ENCODE measurements at regions not wholly inside any gene's neighbourhood (a gene's known extent, or its start where the extent isn't known, plus 50 kb on each side); places are given as distances from the start of the nearest gene placed in this dataset.

GRCh38 chr16:59941594-59941993 is 1207.5 kb upstream of the GOT2 start:
- intact Hi-C loops (cut with micrococcal nuclease) = no loop called here
- Mint-ChIP-seq H3K27ac (ENCODE audit: low read depth, unreplicated experiment) (no peak overlapping the region), H3K4me3 (ENCODE audit: unreplicated experiment) (no peak overlapping the region), H3K4me1 (ENCODE audit: insufficient read depth, unreplicated experiment) (no peaks in the 10 kb centered on the region), H3K36me3 (ENCODE audit: insufficient read depth, unreplicated experiment) (peaks cover 5% of the 10 kb centered on the region), H3K27me3 (ENCODE audit: insufficient read depth, unreplicated experiment) (no peaks in the 10 kb centered on the region), H3K9me3 (ENCODE audit: unreplicated experiment) (no peaks in the 10 kb centered on the region)
- DNase-seq (ENCODE audit: unreplicated experiment) = no peak
- ChIA-PET POLR2A (interaction anchor here (0.7 kb wide), 1 partner anchor 28 kb away, joined by 3 read pairs; no protein-coding TSS in a partner anchor), CTCF (interaction anchor here (0.5 to 0.6 kb wide), 2 partner anchors 23 to 66 kb away, joined by 3 read pairs; no protein-coding TSS in a partner anchor)
- BruUV-seq (replicated peaks) = no TSS peak
- no peak for TF ChIP-seq CTCF (IDR thresholded peaks at IDR 0.05; ENCODE audit: unreplicated experiment)

- ChIA-PET CTCF (no interaction called here), POLR2A (no interaction called here)
- no peak for DNase-seq (ENCODE audit: unreplicated experiment)
- BruUV-seq (replicated peaks) = no TSS peak
- Mint-ChIP-seq H3K9me3 (ENCODE audit: unreplicated experiment) (no peaks in the 10 kb centered on the region), H3K27ac (ENCODE audit: low read depth, unreplicated experiment) (no peak overlapping the region), H3K4me1 (ENCODE audit: insufficient read depth, unreplicated experiment) (no peaks in the 10 kb centered on the region), H3K4me3 (ENCODE audit: unreplicated experiment) (no peak overlapping the region), H3K27me3 (ENCODE audit: insufficient read depth, unreplicated experiment) (no peaks in the 10 kb centered on the region), H3K36me3 (ENCODE audit: insufficient read depth, unreplicated experiment) (no peaks in the 10 kb centered on the region)
- intact Hi-C loops (cut with micrococcal nuclease) = no loop called here
- no peak for TF ChIP-seq CTCF (IDR thresholded peaks at IDR 0.05; ENCODE audit: unreplicated experiment)
Measured at GRCh38 chr16:59920054-59920453, 1185.9 kb upstream of the GOT2 start.

- DNase-seq (ENCODE audit: unreplicated experiment) = no peak
- Mint-ChIP-seq H3K36me3 (ENCODE audit: insufficient read depth, unreplicated experiment) (no peaks in the 10 kb centered on the region), H3K27me3 (ENCODE audit: insufficient read depth, unreplicated experiment) (no peaks in the 10 kb centered on the region), H3K9me3 (ENCODE audit: unreplicated experiment) (peaks cover 9% of the 10 kb centered on the region), H3K27ac (ENCODE audit: low read depth, unreplicated experiment) (no peak overlapping the region), H3K4me3 (ENCODE audit: unreplicated experiment) (no peak overlapping the region), H3K4me1 (ENCODE audit: insufficient read depth, unreplicated experiment) (no peaks in the 10 kb centered on the region)
- no TSS peak for BruUV-seq (replicated peaks)
- intact Hi-C loops (cut with micrococcal nuclease) = no loop called here
- ChIA-PET POLR2A (interaction anchor here (0.6 kb wide), 1 partner anchor 28 kb away, joined by 3 read pairs; no protein-coding TSS in a partner anchor), CTCF (interaction anchor here (0.7 kb wide), 1 partner anchor 34 kb away, joined by 3 read pairs; no protein-coding TSS in a partner anchor)
- TF ChIP-seq CTCF (IDR thresholded peaks at IDR 0.05; ENCODE audit: unreplicated experiment) = no peak
Measured at GRCh38 chr16:59913666-59914065, 1179.5 kb upstream of the GOT2 start.

DNA sequence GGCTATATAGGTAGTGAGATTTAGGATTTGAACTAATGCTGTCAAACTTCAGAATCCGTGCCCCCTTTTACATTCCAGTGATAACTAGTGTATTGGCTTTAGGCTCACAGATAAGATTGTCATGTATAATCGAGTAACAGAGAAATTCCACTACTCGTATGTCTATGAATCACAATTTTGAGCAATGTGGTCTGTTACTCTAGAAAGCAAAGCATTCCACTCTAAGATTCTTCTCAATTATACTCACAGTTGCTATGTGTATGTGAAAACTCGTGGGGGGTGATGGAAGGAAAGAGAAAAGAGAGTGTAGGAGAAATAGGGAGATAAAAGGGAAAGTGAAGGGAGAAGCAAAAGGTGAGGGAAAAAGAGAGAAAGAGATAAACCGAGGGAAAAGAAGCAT is 1175.1 kb upstream of the GOT2 start:
- POLR2A ChIA-PET = no interaction called here
- TF ChIP-seq CTCF (IDR thresholded peaks at IDR 0.05; ENCODE audit: unreplicated experiment) = no peak

More for the DNA sequence above, 1175.1 kb upstream of the GOT2 start:
- BruUV-seq (replicated peaks) = no TSS peak
- Mint-ChIP-seq H3K36me3 (ENCODE audit: insufficient read depth, unreplicated experiment) (no peaks in the 10 kb centered on the region), H3K27ac (ENCODE audit: low read depth, unreplicated experiment) (no peak overlapping the region), H3K9me3 (ENCODE audit: unreplicated experiment) (peaks cover 9% of the 10 kb centered on the region), H3K27me3 (ENCODE audit: insufficient read depth, unreplicated experiment) (no peaks in the 10 kb centered on the region), H3K4me1 (ENCODE audit: insufficient read depth, unreplicated experiment) (peaks cover 20% of the 10 kb centered on the region), H3K4me3 (ENCODE audit: unreplicated experiment) (no peak overlapping the region)
- CTCF ChIA-PET = no interaction called here
- no peak for DNase-seq (ENCODE audit: unreplicated experiment)
- intact Hi-C loops (cut with micrococcal nuclease) = no loop called here
